LNCAP (cell line): ENCODE measurements at regions not wholly inside any gene's neighbourhood (a gene's known extent, or its start where the extent isn't known, plus 50 kb on each side); places are given as distances from the start of the nearest gene placed in this dataset.

Source experiments
- TF ChIP-seq, protein P1 (sequence below): fragments of 450-650 bp; IDR thresholded peaks from 2 replicates; pipeline ENCODE4 v1.5.1; 2017; ENCODE audit warnings: mild to moderate bottlenecking

GRCh38 chr2:41116106-41116797 lies 664.4 kb upstream of the SLC8A1 start:
- TF ChIP-seq, protein P1, sequence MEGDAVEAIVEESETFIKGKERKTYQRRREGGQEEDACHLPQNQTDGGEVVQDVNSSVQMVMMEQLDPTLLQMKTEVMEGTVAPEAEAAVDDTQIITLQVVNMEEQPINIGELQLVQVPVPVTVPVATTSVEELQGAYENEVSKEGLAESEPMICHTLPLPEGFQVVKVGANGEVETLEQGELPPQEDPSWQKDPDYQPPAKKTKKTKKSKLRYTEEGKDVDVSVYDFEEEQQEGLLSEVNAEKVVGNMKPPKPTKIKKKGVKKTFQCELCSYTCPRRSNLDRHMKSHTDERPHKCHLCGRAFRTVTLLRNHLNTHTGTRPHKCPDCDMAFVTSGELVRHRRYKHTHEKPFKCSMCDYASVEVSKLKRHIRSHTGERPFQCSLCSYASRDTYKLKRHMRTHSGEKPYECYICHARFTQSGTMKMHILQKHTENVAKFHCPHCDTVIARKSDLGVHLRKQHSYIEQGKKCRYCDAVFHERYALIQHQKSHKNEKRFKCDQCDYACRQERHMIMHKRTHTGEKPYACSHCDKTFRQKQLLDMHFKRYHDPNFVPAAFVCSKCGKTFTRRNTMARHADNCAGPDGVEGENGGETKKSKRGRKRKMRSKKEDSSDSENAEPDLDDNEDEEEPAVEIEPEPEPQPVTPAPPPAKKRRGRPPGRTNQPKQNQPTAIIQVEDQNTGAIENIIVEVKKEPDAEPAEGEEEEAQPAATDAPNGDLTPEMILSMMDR = no peak

DNA sequence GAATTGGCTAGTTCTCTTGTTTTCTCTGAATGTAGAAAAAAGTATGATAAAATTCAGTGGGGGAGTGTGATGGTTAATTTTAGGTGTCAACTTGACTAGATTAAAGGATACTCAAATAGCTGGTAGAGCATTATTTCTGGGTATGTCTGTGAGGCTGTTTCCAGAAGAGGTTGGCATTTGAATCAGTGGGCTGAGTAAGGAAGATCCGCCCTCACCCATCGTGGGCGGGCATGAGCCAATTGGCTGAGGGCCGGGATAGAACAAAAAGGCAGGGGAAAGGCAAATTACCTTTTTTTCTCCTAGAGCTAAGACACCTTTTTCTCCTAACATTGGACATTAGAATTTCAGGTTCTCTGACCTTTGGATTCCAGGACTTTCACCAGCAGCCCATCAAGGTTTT lies 667.6 kb upstream of the SLC8A1 start:
- TF ChIP-seq, protein P1 = no peak

DNA sequence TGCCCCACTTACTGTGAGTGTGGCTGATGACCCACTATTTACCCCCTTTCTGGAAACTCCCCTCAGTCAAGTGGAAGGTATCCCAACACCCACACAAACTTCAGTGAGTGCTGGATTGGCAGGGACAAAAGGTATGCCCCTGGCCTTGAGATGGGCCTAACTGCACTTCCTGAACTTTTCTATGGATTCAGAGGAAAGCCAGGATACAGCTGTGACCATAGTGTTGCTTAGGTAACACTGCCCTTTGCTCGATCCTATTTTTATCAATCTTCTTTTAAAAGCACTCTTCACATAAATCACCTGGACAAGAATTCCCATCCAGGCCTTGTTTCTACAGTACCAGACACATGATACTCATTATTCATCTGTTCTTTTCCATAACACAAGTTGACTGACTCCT lies 671.5 kb upstream of the SLC8A1 start:
- TF ChIP-seq, protein P1 = no peak

GRCh38 chr2:41127351-41127750 lies 675.5 kb upstream of the SLC8A1 start:
- TF ChIP-seq, protein P1 = no peak

DNA sequence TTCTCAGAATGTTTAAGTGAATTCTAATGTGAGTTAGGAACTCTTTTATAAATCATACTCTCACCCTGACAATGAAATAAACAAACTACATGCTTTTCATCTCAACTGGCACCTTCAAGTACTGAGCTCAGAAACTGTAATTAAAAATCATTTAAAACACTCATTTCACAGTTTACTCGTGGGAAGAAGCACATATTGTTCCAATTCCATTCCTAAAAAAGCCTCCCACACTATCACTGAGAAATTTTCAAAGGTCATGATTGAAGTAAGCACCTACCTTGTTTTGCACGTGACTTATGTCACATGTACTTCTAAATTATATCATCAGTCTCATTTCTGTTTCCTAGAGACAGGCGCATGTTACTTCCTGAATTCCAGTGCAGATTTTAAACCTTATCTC lies 678.1 kb upstream of the SLC8A1 start:
- TF ChIP-seq, protein P1 = no peak

- TF ChIP-seq, protein P1 = no peak
Observed at GRCh38 chr2:41137031-41137430, 685.1 kb upstream of the SLC8A1 start.

GRCh38 chr2:41141146-41141791 lies 689.4 kb upstream of the SLC8A1 start:
- TF ChIP-seq, protein P1 = no peak
